ENCODE measurements at regions not wholly inside any gene's neighbourhood (a gene's known extent, or its start where the extent isn't known, plus 50 kb on each side); places are given as distances from the start of the nearest gene placed in this dataset.

DNA sequence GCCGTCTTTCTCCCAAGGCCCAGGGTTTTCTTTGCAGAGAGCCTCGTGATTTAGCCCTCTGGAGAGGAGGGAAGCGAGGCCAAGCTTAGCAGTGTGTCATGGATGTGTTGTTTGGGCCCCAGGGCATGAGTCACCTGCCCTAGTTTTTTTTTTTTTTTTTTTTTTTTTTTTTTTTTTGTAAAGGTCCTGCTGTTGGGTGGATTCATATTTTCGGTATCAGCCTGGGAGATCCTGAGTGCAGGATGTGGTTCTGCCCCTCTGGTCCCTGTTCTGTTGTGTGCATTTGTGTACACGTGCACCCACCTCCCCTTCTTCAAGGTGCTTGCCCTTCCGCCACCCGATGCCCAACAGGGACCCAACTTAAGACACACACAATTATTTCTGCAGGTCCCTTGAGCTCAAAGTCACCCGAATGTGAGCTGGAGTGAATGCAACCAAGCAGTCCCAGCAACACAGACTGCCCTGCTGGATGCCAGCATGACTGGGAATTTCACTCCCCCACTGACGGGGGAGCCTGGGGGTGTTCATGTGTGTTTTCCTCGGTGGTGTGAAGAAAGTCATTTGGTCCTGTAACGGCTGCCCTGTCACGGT lies 265.8 kb upstream of the TNRC6C start:
- Histone ChIP-seq H3K4me1 (ENCODE audit: control insufficient read depth, insufficient read depth, low read length) (peaks cover 11% of the 10 kb centered on the region), H3K27ac (ENCODE audit: low read length) (no peak overlapping the region), H3K36me3 (ENCODE audit: control insufficient read depth, insufficient read depth, low read length) (no peaks in the 10 kb centered on the region), H3K27me3 (ENCODE audit: control insufficient read depth, insufficient read depth, low read length) (0 out of 2 replicates have a peak, but pooled peaks cover 4% of the 10 kb centered on the region), H3K4me3 (ENCODE audit: low read length) (no peak overlapping the region), H3K9me3 (ENCODE audit: control insufficient read depth, insufficient read depth, low read length) (no peaks in the 10 kb centered on the region)
- DNase-seq (ENCODE audit: low read depth, low spot score), result no peak
- WGBS (ENCODE audit: insufficient coverage, insufficient read length), result no CpG with 5 or more reads among the region's 12 CpGs

GRCh38 chr17:77693301-77693700 lies 265.2 kb upstream of the TNRC6C start:
- H3K4me1 ChIP-seq (ENCODE audit: control insufficient read depth, insufficient read depth, low read length), result peaks cover 11% of the 10 kb centered on the region
- no peak overlapping the region for H3K27ac ChIP-seq (ENCODE audit: low read length)
- no peaks in the 10 kb centered on the region for H3K9me3 ChIP-seq (ENCODE audit: control insufficient read depth, insufficient read depth, low read length)
- no peaks in the 10 kb centered on the region for H3K36me3 ChIP-seq (ENCODE audit: control insufficient read depth, insufficient read depth, low read length)
- 0 out of 2 replicates have a peak, but pooled peaks cover 4% of the 10 kb centered on the region for H3K27me3 ChIP-seq (ENCODE audit: control insufficient read depth, insufficient read depth, low read length)
- H3K4me3 ChIP-seq (ENCODE audit: low read length), result no peak overlapping the region
- WGBS (ENCODE audit: insufficient coverage, insufficient read length), result no CpG with 5 or more reads among the region's 9 CpGs
- no peak for DNase-seq (ENCODE audit: low read depth, low spot score)

- H3K36me3 ChIP-seq (ENCODE audit: control insufficient read depth, insufficient read depth, low read length), result no peaks in the 10 kb centered on the region
- no peak overlapping the region for H3K27ac ChIP-seq (ENCODE audit: low read length)
- no peak overlapping the region for H3K4me3 ChIP-seq (ENCODE audit: low read length)
- WGBS (ENCODE audit: insufficient coverage, insufficient read length), result no CpG with 5 or more reads among the region's 7 CpGs
- 0 out of 2 replicates have a peak, but pooled peaks cover 4% of the 10 kb centered on the region for H3K27me3 ChIP-seq (ENCODE audit: control insufficient read depth, insufficient read depth, low read length)
- peaks cover 11% of the 10 kb centered on the region for H3K4me1 ChIP-seq (ENCODE audit: control insufficient read depth, insufficient read depth, low read length)
- H3K9me3 ChIP-seq (ENCODE audit: control insufficient read depth, insufficient read depth, low read length), result no peaks in the 10 kb centered on the region
- DNase-seq (ENCODE audit: low read depth, low spot score), result no peak
Measured at GRCh38 chr17:77693776-77694175, 264.7 kb upstream of the TNRC6C start.

GRCh38 chr17:77694391-77695363 lies 263.8 kb upstream of the TNRC6C start:
- Histone ChIP-seq H3K27me3 (ENCODE audit: control insufficient read depth, insufficient read depth, low read length) (0 out of 2 replicates have a peak, but pooled peaks cover 4% of the 10 kb centered on the region), H3K9me3 (ENCODE audit: control insufficient read depth, insufficient read depth, low read length) (no peaks in the 10 kb centered on the region), H3K4me3 (ENCODE audit: low read length) (no peak overlapping the region), H3K4me1 (ENCODE audit: control insufficient read depth, insufficient read depth, low read length) (peaks cover 11% of the 10 kb centered on the region), H3K36me3 (ENCODE audit: control insufficient read depth, insufficient read depth, low read length) (no peaks in the 10 kb centered on the region), H3K27ac (ENCODE audit: low read length) (no peak overlapping the region)
- no CpG with 5 or more reads among the region's 11 CpGs for WGBS (ENCODE audit: insufficient coverage, insufficient read length)
- no peak for DNase-seq (ENCODE audit: low read depth, low spot score)

DNA sequence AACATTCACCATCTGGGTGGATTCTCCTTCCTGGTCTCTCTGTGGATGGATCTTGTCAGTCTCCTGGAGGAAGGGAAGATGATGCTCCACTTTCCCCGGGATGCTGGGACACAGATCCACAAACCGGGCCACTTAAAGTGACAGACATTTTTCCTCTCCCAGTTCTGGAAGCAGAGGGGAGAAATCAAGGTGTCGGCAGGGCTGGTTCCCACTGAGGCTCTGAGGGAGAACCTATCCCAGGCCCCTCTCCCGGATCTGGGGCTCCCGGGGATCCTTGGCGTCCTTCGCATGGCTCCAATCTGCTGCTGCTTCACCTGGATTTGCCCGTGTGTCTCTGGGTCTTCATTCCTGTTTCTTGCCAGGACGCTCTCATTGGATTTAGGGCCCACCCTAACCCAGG lies 263.1 kb upstream of the TNRC6C start:
- peaks cover 11% of the 10 kb centered on the region for H3K4me1 ChIP-seq (ENCODE audit: control insufficient read depth, insufficient read depth, low read length)
- DNase-seq (ENCODE audit: low read depth, low spot score), result no peak
- no peaks in the 10 kb centered on the region for H3K9me3 ChIP-seq (ENCODE audit: control insufficient read depth, insufficient read depth, low read length)
- H3K27ac ChIP-seq (ENCODE audit: low read length), result no peak overlapping the region
- no peak overlapping the region for H3K4me3 ChIP-seq (ENCODE audit: low read length)
- no CpG with 5 or more reads among the region's 9 CpGs for WGBS (ENCODE audit: insufficient coverage, insufficient read length)
- H3K27me3 ChIP-seq (ENCODE audit: control insufficient read depth, insufficient read depth, low read length), result 0 out of 2 replicates have a peak, but pooled peaks cover 4% of the 10 kb centered on the region
- no peaks in the 10 kb centered on the region for H3K36me3 ChIP-seq (ENCODE audit: control insufficient read depth, insufficient read depth, low read length)

DNA sequence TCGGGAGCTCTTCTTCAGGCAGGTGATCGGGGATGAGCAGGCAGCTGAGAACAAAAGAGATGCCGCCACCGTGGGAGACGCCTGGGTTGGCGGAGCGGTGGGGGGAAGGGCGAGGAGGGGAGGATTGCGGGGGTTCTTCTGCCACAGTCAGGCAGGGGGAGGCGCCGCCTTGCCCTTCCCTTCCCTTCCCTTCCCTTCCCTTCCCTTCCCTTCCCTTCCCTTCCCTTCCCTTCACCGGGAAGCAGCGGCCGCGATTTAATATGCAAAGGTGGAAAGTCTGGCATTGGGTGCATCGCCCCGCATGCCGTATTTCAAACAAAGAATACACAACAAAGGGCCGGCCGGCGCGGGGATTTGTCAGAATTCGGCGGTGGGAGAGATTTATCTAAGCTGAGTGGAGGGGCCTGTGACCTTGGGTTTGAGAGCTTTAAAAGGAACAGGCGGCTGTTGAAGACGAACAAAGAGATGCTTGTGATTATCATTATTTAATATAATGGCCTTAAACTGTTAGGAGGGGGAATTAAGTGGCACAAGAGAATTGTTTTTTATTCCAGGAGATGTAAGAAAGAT lies 262.3 kb upstream of the TNRC6C start:
- Histone ChIP-seq H3K27ac (ENCODE audit: low read length) (no peak overlapping the region), H3K27me3 (ENCODE audit: control insufficient read depth, insufficient read depth, low read length) (0 out of 2 replicates have a peak, but pooled peaks cover 4% of the 10 kb centered on the region), H3K9me3 (ENCODE audit: control insufficient read depth, insufficient read depth, low read length) (no peaks in the 10 kb centered on the region), H3K36me3 (ENCODE audit: control insufficient read depth, insufficient read depth, low read length) (no peaks in the 10 kb centered on the region), H3K4me1 (ENCODE audit: control insufficient read depth, insufficient read depth, low read length) (peaks cover 11% of the 10 kb centered on the region), H3K4me3 (ENCODE audit: low read length) (peak overlapping the region; percentile 48; the same call in 1 of the 2 replicates)
- no CpG with 5 or more reads among the region's 26 CpGs for WGBS (ENCODE audit: insufficient coverage, insufficient read length)
- DNase-seq (ENCODE audit: low read depth, low spot score), result no peak

DNA sequence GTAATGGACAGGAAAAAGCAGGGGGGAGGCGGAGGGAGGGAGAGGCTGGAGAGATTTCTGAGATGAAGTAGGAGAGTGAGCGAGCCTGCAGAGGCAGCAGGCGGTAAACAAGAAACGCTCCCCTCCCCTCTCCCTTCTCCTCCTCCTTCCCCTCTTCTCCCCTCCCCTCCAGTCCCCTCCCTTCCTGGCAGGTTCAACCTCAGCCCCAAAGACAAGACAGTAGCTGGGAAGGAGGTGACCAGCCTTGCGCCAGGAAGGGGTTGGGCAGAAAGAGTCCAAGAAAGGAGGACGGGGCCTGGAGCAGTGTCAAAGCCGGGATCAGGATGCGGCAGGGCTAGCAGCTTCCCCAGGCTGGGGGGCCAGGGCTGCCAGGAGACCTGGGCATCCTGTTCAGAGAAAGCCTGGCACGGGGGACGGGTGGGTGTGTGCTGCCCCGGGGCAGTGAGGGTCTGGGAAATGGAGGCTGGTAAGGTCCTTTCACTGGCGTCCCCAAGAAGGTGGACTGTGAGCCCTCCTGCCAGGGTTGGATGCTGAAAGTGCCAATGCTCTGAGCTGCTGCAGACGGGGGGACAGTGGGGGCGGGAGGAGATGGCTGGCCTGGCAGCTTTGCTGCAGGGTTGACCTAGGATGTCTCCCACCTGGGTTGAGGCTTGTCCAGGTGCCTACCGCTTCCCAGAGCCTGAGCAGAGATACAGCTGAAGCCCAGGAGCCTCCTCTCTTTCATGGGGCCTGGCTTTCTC lies 261.6 kb upstream of the TNRC6C start:
- peak; percentile 25 for DNase-seq (ENCODE audit: low read depth, low spot score)
- Histone ChIP-seq H3K4me3 (ENCODE audit: low read length) (peak overlapping the region; percentile 48; the same call in 1 of the 2 replicates), H3K9me3 (ENCODE audit: control insufficient read depth, insufficient read depth, low read length) (no peaks in the 10 kb centered on the region), H3K27me3 (ENCODE audit: control insufficient read depth, insufficient read depth, low read length) (0 out of 2 replicates have a peak, but pooled peaks cover 4% of the 10 kb centered on the region), H3K4me1 (ENCODE audit: control insufficient read depth, insufficient read depth, low read length) (peaks cover 11% of the 10 kb centered on the region), H3K27ac (ENCODE audit: low read length) (no peak overlapping the region), H3K36me3 (ENCODE audit: control insufficient read depth, insufficient read depth, low read length) (no peaks in the 10 kb centered on the region)
- no CpG with 5 or more reads among the region's 15 CpGs for WGBS (ENCODE audit: insufficient coverage, insufficient read length)

DNA sequence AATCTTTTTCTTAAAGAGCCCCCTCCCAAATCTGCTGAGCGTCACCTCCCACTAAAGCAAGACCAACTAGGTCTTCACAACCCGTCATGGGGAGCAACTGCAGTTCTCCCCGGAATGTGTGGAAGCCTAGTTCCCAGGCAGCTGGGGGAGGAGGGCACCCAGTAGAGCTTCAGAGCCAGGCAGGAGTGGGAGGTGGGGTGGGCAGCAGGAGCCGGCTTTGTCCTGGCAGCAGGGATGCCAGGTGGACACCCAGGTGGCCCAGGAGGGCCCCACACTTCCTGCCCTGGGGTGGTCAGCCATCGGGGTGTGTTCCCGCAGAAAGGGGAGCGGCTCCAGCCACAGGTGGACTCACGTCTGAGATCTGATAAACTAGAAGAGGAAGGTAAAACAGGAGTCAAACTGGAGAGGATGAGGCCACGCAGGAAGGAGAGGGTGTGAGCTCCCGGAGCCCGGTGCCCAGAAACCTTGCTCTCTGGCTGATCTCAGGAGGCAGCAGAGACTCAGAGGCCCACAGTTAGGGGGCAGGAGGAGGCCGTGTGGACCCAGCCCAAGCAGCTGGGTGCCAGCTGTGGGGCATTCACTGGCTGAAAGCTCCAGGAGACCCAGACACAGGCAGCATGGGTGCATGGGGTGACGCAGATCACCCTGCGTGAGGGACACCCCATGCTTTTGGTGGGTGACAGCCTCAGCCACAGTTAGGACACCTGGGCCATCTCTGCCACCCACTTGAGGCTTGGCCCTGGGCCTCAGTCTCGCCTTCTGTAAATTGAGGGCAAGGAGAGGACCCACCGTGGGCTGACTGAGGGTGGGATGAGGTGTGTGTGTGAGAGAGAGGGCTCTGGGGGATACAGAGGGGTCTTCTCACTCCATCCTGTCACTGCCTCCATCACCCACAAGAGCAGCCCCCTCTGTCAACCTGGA lies 260.8 kb upstream of the TNRC6C start:
- peaks cover 11% of the 10 kb centered on the region for H3K4me1 ChIP-seq (ENCODE audit: control insufficient read depth, insufficient read depth, low read length)
- WGBS (ENCODE audit: insufficient coverage, insufficient read length), result no CpG with 5 or more reads among the region's 16 CpGs
- no peaks in the 10 kb centered on the region for H3K9me3 ChIP-seq (ENCODE audit: control insufficient read depth, insufficient read depth, low read length)
- H3K27ac ChIP-seq (ENCODE audit: low read length), result no peak overlapping the region
- no peak for DNase-seq (ENCODE audit: low read depth, low spot score)
- no peaks in the 10 kb centered on the region for H3K36me3 ChIP-seq (ENCODE audit: control insufficient read depth, insufficient read depth, low read length)
- 0 out of 2 replicates have a peak, but pooled peaks cover 4% of the 10 kb centered on the region for H3K27me3 ChIP-seq (ENCODE audit: control insufficient read depth, insufficient read depth, low read length)
- H3K4me3 ChIP-seq (ENCODE audit: low read length), result no peak overlapping the region

- no peak for DNase-seq (ENCODE audit: low read depth, low spot score)
- peaks cover 11% of the 10 kb centered on the region for H3K4me1 ChIP-seq (ENCODE audit: control insufficient read depth, insufficient read depth, low read length)
- no peak overlapping the region for H3K4me3 ChIP-seq (ENCODE audit: low read length)
- no peaks in the 10 kb centered on the region for H3K36me3 ChIP-seq (ENCODE audit: control insufficient read depth, insufficient read depth, low read length)
- no peak overlapping the region for H3K27ac ChIP-seq (ENCODE audit: low read length)
- WGBS (ENCODE audit: insufficient coverage, insufficient read length), result no CpG with 5 or more reads among the region's 21 CpGs
- H3K27me3 ChIP-seq (ENCODE audit: control insufficient read depth, insufficient read depth, low read length), result 0 out of 2 replicates have a peak, but pooled peaks cover 4% of the 10 kb centered on the region
- H3K9me3 ChIP-seq (ENCODE audit: control insufficient read depth, insufficient read depth, low read length), result no peaks in the 10 kb centered on the region; the same call in 1 of the 2 replicates
Measured at GRCh38 chr17:77698903-77699623, 259.4 kb upstream of the TNRC6C start.

Data from iPS DF 6.9 (cell line).